ENCODE measurements at regions not wholly inside any gene's neighbourhood (a gene's known extent, or its start where the extent isn't known, plus 50 kb on each side); places are given as distances from the start of the nearest gene placed in this dataset.

GRCh38 chr6:4188801-4189200 is 53.4 kb upstream of the ECI2 start:
- Histone ChIP-seq H3K9me2 (ENCODE audit: insufficient read depth, low read length) (no peaks in the 10 kb centered on the region), H3K9ac (ENCODE audit: low read length) (no peak overlapping the region), H4K20me1 (ENCODE audit: insufficient read depth) (no peaks in the 10 kb centered on the region), H3K27me3 (ENCODE audit: insufficient read depth, low read depth, low read length) (no peaks in the 10 kb centered on the region), H3K79me2 (replicated peaks; ENCODE audit: insufficient read depth, low read length) (no peaks in the 10 kb centered on the region), H3K4me2 (ENCODE audit: low read length) (no peak overlapping the region), H3K36me3 (ENCODE audit: insufficient read depth, low read length) (no peaks in the 10 kb centered on the region), H3K27ac (ENCODE audit: low read length) (no peak overlapping the region), H3K9me3 (ENCODE audit: low read length) (no peaks in the 10 kb centered on the region), H2AFZ (ENCODE audit: low read depth, low read length) (no peak overlapping the region), H3K4me3 (ENCODE audit: low read length) (no peak overlapping the region), H3F3A (ENCODE audit: insufficient read depth, low read length, poor library complexity, severe bottlenecking) (no peaks in the 10 kb centered on the region)
- TF ChIP-seq CTCF (IDR thresholded peaks at IDR 0.05; ENCODE audit: poor library complexity, severe bottlenecking) (no peak), POLR2AphosphoS5 (IDR thresholded peaks at IDR 0.05) (no peak), SMC3 (conservative IDR thresholded peaks at IDR 0.05; ENCODE audit: poor library complexity) (no peak), EZH2 (IDR thresholded peaks at IDR 0.05; ENCODE audit: borderline replicate concordance, insufficient read depth, low read length, poor library complexity, severe bottlenecking) (no peak), REST (IDR thresholded peaks at IDR 0.05; ENCODE audit: borderline replicate concordance) (no peak), TAF1 (IDR thresholded peaks at IDR 0.05; ENCODE audit: low read depth) (no peak), MXI1 (conservative IDR thresholded peaks at IDR 0.05; ENCODE audit: poor library complexity, severe bottlenecking) (no peak), EP300 (conservative IDR thresholded peaks at IDR 0.05; ENCODE audit: poor library complexity, severe bottlenecking) (no peak), RAD21 (conservative IDR thresholded peaks at IDR 0.05) (no peak)

GRCh38 chr6:4187480-4187879 is 52.1 kb upstream of the ECI2 start:
- H3K27me3 ChIP-seq (ENCODE audit: insufficient read depth, low read depth, low read length) = no peaks in the 10 kb centered on the region
- H3K4me2 ChIP-seq (ENCODE audit: low read length) = no peak overlapping the region
- H3K9me3 ChIP-seq (ENCODE audit: low read length) = no peaks in the 10 kb centered on the region
- H3K27ac ChIP-seq (ENCODE audit: low read length) = no peak overlapping the region
- no peaks in the 10 kb centered on the region for H3K79me2 ChIP-seq (replicated peaks; ENCODE audit: insufficient read depth, low read length)
- no peak overlapping the region for H2AFZ ChIP-seq (ENCODE audit: low read depth, low read length)
- H3K9me2 ChIP-seq (ENCODE audit: insufficient read depth, low read length) = no peaks in the 10 kb centered on the region
- no peak overlapping the region for H3K9ac ChIP-seq (ENCODE audit: low read length)
- no peak overlapping the region for H3K4me3 ChIP-seq (ENCODE audit: low read length)
- H4K20me1 ChIP-seq (ENCODE audit: insufficient read depth) = no peaks in the 10 kb centered on the region
- TF ChIP-seq TAF1 (IDR thresholded peaks at IDR 0.05; ENCODE audit: low read depth) = no peak
- TF ChIP-seq RAD21 (conservative IDR thresholded peaks at IDR 0.05) = no peak
- H3F3A ChIP-seq (ENCODE audit: insufficient read depth, low read length, poor library complexity, severe bottlenecking) = no peaks in the 10 kb centered on the region
- no peaks in the 10 kb centered on the region for H3K36me3 ChIP-seq (ENCODE audit: insufficient read depth, low read length)

DNA sequence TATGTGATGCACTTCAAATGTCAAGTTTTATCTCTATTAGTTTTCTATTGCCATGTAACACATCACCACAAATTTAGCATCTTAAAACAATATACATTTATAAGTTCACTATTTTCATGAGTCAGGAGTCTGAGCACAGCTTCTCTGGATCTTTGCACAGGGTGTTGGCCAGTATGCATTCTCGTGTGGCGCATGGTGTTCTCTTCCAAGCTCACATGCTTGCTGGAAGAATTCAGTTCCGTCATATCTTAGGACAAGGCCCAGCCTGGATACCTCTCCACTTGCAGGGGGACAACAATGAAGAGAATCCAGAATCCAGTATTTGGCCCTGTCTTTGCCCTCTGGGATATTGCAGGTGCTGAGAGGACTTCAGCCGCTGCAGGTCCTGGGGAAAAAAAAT is 51.0 kb upstream of the ECI2 start:
- no peaks in the 10 kb centered on the region for H3K36me3 ChIP-seq (ENCODE audit: insufficient read depth, low read length)

More for the DNA sequence above, 51.0 kb upstream of the ECI2 start:
- Histone ChIP-seq H3K9me3 (ENCODE audit: low read length) (no peaks in the 10 kb centered on the region), H3K4me3 (ENCODE audit: low read length) (no peak overlapping the region), H3K27me3 (ENCODE audit: insufficient read depth, low read depth, low read length) (no peaks in the 10 kb centered on the region), H3K27ac (ENCODE audit: low read length) (no peak overlapping the region), H2AFZ (ENCODE audit: low read depth, low read length) (no peak overlapping the region), H3K79me2 (replicated peaks; ENCODE audit: insufficient read depth, low read length) (no peaks in the 10 kb centered on the region), H3K9ac (ENCODE audit: low read length) (no peak overlapping the region), H3K4me2 (ENCODE audit: low read length) (no peak overlapping the region), H3F3A (ENCODE audit: insufficient read depth, low read length, poor library complexity, severe bottlenecking) (no peaks in the 10 kb centered on the region), H3K9me2 (ENCODE audit: insufficient read depth, low read length) (no peaks in the 10 kb centered on the region), H4K20me1 (ENCODE audit: insufficient read depth) (no peaks in the 10 kb centered on the region)
- TF ChIP-seq RAD21 (conservative IDR thresholded peaks at IDR 0.05) (no peak), TAF1 (IDR thresholded peaks at IDR 0.05; ENCODE audit: low read depth) (no peak), SMC3 (conservative IDR thresholded peaks at IDR 0.05; ENCODE audit: poor library complexity) (no peak), MXI1 (conservative IDR thresholded peaks at IDR 0.05; ENCODE audit: poor library complexity, severe bottlenecking) (no peak), CTCF (IDR thresholded peaks at IDR 0.05; ENCODE audit: poor library complexity, severe bottlenecking) (no peak), EZH2 (IDR thresholded peaks at IDR 0.05; ENCODE audit: borderline replicate concordance, insufficient read depth, low read length, poor library complexity, severe bottlenecking) (no peak), EP300 (conservative IDR thresholded peaks at IDR 0.05; ENCODE audit: poor library complexity, severe bottlenecking) (no peak), POLR2AphosphoS5 (IDR thresholded peaks at IDR 0.05) (no peak), REST (IDR thresholded peaks at IDR 0.05; ENCODE audit: borderline replicate concordance) (no peak)
